HG02970 (cell line): ENCODE measurements at regions not wholly inside any gene's neighbourhood (a gene's known extent, or its start where the extent isn't known, plus 50 kb on each side); places are given as distances from the start of the nearest gene placed in this dataset.
"Not testable (repeated sequence)": the region's sequence is repeated elsewhere in the genome, so short reads cannot be mapped to it uniquely, and the experiment has no call there.

Experiments used
- ATAC-seq: cut with Tn5 transposase; IDR thresholded peaks from one replicate; pipeline ENCODE4 v1.9.1; 2021; ENCODE audit warnings: mild to moderate bottlenecking, moderate library complexity, moderate number of reproducible peaks; ENCODE audit not compliant: unreplicated experiment, low FRiP score

- ATAC-seq, result no peak
Observed at GRCh38 chr10:61024151-61024855, 80.3 kb upstream of the RHOBTB1 start.

GRCh38 chr10:61023053-61023452, 79.1 kb upstream of the RHOBTB1 start:
- no peak for ATAC-seq

- no peak for ATAC-seq
Observed at GRCh38 chr10:61021926-61022325, 77.9 kb upstream of the RHOBTB1 start.

- no peak for ATAC-seq
Observed at GRCh38 chr10:61020420-61021158, 76.6 kb upstream of the RHOBTB1 start.

GRCh38 chr10:61018146-61018545, 74.2 kb upstream of the RHOBTB1 start:
- no peak for ATAC-seq

GRCh38 chr10:61016630-61017029, 72.6 kb upstream of the RHOBTB1 start:
- no peak for ATAC-seq

GRCh38 chr10:61016007-61016406, 72.0 kb upstream of the RHOBTB1 start:
- no peak for ATAC-seq

- ATAC-seq, result no peak
Observed at GRCh38 chr10:61010863-61011262, 66.9 kb upstream of the RHOBTB1 start.

- not testable (repeated sequence) for ATAC-seq
Observed at GRCh38 chr10:61003069-61003468, 59.1 kb upstream of the RHOBTB1 start.

- ATAC-seq, result no peak
Observed at GRCh38 chr10:61001731-61002122, 57.7 kb upstream of the RHOBTB1 start.

GRCh38 chr10:61000769-61001730, 57.1 kb upstream of the RHOBTB1 start:
- no peak for ATAC-seq

- ATAC-seq, result no peak
Observed at GRCh38 chr10:60998932-60999331, 54.9 kb upstream of the RHOBTB1 start.

- no peak for ATAC-seq
Observed at GRCh38 chr10:60994128-60994527, 50.1 kb upstream of the RHOBTB1 start.
